NCI-H2029 treated with DMSO at 0.1 percent for 48 hours (cell line): ENCODE measurements at regions not wholly inside any gene's neighbourhood (a gene's known extent, or its start where the extent isn't known, plus 50 kb on each side); places are given as distances from the start of the nearest gene placed in this dataset.
"Not testable (repeated sequence)": the region's sequence is repeated elsewhere in the genome, so short reads cannot be mapped to it uniquely, and the experiment has no call there.

Source experiments
- DNase-seq: peaks from one replicate; lab custom pipeline; 2025; lab: John Stamatoyannopoulos, UW

DNA sequence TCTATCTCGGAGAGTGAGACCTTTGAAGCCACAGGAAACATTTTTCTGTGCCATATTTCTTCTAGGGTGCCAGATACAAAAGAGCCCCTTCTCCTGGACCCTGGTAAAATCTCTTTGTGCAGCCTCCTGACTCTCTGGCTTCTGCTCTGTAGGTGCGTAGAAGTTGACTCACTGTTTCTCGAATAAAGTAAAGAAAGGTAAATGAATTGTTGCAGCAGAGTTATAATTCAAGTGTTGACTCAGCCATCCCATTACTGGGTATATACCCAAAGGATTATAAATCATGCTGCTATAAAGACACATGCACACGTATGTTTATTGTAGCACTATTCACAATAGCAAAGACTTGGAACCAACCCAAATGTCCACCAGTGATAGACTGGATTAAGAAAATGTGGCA is 371.0 kb downstream of the OSTF1 start:
- not testable (repeated sequence) for DNase-seq

DNA sequence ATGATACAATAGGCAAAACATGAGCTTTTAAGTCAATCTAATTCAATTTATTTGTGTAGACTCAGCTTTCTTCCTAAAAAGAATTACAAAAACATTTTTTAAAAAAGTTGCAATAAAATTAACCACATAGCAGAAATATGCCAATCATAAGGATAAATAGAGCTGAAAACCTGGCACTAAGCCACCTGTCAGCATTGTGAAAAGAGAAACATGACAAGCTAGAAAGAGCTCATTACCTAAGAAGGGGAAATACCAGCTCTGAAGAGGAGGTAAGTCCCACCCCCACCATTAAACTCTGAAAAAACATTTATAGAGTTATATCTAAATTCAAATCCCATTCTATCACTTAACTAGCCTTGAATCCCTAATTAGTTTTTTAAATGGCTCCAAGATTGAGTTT is 372.9 kb downstream of the OSTF1 start:
- DNase-seq = no peak

DNA sequence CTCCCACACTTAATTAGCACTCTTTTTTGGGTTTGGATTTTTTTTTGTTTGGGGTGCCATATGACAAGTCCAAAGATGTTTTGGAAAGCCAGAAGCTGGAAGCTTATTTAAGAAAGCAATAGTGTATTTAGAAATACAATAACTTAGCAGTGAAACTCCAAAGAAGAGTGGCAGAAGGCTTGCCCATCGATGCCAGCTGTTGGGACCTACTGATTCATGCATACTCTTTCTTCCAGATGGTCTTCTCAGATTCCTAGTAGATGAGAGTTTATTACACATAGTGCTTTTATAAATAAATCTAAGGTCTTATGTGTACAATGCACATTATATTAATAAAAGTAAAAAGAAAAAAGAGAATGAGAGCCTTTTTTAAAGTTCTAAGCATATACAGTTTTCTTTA is 374.6 kb downstream of the OSTF1 start:
- DNase-seq = no peak

DNA sequence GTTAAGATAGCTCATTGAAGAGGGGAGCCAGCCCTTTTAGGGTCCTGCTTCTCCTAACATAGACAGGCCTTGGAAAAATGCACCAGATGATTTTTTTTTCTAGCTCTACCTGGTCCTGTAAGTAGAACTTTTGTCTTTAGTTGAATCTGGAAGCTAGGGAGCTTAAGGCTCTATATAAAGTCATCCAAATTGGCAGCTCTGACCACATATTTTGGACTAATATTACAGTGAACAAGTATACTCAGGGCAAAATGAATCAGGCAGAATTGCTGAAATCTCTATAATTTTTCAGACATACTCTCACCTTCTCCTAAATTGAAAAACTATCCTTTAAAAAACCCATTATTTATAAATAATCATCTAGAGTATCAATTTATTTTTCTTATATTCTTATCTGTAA is 375.6 kb downstream of the OSTF1 start:
- DNase-seq = no peak

DNA sequence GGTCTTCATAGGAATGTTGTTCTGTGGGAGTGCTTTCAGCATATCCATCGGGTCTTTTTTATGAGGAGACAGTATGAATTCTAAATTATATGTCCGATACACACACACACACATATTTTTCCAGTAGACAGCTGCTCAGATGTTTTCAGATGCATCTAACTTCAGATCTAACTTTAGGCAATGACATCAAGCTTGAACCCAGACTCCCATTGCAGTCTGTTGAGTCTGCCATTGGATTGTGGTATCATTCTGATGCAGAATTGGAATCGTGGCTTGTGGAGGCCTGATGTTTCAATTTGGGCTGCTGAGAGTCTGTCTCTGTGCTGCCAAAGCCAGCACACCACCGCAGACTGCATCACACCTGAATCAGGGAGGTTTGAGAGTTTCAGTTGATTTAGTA is 376.4 kb downstream of the OSTF1 start:
- DNase-seq = no peak

DNA sequence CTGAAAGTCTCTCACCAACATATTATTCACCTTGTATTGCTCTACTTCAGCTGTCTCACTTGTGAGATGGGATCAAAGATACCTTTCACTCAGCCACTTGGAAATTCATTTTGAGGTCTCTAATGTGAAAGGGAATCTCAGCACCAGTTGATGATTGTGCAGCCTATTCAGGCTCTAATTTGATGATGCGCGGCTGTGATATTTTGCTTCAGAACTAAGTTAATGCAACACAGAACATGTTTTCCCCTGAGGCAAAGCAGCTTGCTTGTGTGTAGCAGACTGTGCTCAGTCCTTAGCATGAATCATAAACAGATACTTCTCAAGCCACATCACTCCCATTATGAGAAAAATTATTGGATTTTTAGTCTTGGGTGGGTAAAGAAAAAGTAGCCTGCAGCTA is 378.8 kb downstream of the OSTF1 start:
- no peak for DNase-seq

- DNase-seq = no peak
Observed at GRCh38 chr9:75471549-75472114, 383.3 kb downstream of the OSTF1 start.

DNA sequence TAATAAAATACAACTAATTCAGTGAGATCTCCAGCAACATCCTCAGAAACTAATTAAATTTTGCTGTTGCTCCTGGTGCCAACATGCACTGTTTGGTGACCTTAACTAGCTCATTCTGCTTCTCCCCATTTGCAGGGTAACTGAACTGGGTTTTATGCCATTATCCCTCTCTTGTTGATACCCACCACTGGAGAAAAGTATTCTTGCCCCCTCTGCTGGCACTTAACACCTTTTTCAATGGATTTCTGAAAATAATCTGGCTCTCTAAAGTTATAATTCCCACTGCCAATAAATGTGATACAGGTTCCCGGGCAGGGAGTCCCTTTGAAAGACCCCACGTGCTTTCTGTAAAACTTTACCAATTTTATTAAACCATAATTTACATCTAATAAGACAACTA is 394.3 kb downstream of the OSTF1 start:
- no peak for DNase-seq

DNA sequence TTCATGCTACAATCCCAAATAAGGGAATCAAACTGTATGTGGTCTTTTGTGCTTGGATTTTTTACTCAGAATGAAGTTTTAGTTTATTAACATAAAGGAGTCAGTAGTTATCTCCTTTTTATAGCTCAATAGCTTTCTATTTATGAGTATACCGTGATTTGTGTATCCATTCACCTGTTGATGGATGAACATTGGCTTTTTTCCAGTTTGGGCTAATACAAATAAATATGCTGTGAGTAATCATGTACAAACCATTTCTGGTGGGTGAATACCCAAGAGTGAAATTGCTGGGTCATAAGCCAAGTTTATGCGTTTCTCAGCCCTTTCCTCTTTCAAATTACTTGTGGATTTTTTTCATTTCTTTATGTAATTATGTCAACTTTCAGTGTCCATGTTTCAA is 395.3 kb downstream of the OSTF1 start:
- no peak for DNase-seq

DNA sequence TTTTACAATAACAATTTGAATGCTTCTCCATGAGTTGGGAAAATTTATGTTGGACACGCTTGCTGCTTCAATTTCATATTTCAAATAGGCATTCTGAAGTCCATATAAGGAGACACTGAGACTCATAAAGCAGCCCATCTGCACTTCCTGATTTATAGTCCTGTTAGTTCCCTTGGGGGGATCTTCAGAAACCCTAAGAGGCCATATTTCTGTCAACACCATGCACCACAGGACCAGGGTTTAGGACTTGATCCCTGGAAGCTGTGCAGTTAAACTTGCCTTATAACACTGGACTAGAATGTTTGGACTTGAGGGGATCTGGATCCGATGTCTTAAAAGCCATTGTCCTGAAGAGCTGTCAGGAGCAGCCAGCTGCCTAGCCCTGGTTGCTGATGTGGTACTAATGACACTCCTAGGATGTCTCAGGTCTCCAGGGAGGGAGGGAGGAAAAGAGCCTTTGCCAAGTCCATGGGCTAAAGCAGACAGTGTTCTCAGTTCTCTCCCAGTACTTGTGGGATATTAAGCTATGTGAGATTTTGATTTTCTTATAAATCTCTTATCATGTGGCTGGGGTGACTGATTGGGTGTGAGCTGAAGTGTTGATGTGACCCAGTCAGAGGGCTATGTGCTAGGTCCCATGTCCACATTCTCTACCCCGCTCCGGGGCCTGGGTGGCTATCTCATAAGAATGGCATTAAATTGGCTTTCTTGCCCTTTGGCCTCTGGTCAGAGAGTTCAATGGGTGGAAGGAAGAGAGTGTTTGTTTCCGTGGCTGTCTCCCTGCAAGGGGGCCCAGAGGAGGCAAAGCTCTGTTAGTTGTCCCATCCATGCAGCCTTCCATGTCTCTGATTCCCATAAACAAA is 399.8 kb downstream of the OSTF1 start:
- DNase-seq = no peak

DNA sequence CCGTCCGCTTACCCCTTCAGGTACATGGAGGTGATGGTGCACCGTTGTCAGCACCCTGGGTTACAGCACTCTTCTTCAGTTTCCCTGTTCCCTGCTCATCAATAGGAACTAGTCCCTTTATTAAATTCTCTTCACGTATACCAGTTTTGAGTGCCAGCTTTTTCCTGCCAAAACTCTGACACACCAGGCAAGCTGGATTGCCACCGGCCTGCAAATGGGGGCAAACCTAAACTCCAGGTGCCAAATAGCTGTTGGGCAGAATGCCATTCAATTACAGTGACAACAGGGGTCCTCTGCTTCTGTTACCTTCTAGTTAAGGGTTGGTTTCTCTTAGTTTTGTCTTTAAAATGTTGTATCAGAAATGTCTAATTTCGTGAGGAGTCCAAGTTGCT is 400.4 kb downstream of the OSTF1 start:
- DNase-seq = no peak

- DNase-seq = no peak
Observed at GRCh38 chr9:75490326-75490725, 400.1 kb upstream of the PCSK5 start.

DNA sequence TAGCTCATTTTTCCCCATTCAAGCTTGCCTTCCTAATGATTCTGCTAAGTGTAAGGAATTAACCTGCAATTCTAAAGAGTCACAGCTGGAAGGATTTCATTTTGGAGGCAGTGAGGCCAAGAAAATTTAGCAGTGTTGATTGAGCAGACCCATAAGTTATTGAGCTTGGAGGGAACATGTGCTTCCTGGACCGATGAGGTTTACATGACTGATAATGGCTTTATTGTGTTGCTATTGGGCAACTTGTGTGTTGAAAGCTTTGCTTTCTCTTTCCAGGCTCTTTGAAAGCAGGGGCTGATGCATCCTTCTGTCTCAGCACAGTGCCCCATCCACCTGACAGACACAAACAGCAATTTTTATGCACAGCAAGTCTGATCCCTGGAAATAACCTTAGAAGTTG is 398.9 kb upstream of the PCSK5 start:
- no peak for DNase-seq

DNA sequence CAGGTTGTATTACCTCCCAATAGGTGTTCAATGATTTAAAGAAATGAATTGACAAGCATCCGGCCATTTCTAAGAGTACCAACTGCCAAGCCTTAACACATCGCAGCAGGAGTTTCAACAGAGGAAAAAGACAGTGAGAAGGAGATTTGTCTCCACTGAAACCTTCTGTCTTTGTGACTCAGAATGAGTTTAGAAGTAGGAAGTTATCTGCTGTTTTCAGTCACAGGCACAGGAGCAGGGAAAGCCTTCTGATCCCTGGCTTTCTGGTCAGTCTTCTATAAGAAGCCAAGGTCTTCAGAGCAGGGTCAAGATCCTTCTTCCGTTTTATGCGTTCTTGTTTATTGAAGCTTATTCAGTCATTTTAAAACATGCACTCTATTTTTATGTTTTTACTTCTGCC is 390.7 kb upstream of the PCSK5 start:
- no peak for DNase-seq

- no peak for DNase-seq
Observed at GRCh38 chr9:75500479-75500878, 390.0 kb upstream of the PCSK5 start.

DNA sequence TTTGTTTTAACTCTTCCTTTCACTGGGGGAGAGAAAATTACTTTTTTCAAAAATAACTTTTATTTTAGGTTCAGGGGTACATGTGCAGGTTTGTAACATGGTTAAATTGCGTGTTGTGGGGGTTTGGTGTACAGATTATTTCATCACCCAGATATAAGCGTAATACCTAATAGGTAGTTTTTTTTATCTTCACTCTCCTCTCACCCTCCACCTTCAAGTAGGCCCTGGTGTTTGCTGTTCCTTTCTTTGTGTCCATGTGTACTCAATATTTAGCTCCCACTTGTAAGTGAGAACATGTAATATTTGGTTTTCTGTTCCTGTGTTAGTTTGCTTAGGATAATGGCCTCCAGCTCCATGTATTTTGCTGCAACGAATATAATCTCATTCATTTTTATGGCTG is 389.5 kb upstream of the PCSK5 start:
- DNase-seq = peak; percentile 26

GRCh38 chr9:75504721-75505120 is 385.8 kb upstream of the PCSK5 start:
- no peak for DNase-seq

DNA sequence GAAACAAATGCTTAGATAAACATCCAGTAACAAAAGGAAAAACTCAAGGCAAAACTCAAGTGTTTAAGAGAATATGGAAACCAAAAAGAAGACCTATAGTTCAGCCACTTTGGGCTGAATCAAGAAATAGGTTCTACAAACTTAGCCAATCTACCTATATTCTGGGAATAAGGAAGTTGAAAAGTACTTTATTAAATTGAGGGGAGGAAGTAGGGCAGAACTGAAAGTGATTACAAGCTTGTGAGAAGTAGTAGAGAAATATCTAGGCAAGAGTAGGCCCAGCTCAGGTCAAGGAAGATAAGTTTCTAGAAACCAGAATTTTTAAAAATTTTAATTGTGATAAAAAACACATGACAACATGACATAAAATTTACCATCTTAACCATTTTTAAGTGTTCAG is 384.8 kb upstream of the PCSK5 start:
- no peak for DNase-seq

GRCh38 chr9:75529463-75529862 is 361.0 kb upstream of the PCSK5 start:
- no peak for DNase-seq

- DNase-seq = no peak
Observed at GRCh38 chr9:75531588-75531987, 358.9 kb upstream of the PCSK5 start.

DNA sequence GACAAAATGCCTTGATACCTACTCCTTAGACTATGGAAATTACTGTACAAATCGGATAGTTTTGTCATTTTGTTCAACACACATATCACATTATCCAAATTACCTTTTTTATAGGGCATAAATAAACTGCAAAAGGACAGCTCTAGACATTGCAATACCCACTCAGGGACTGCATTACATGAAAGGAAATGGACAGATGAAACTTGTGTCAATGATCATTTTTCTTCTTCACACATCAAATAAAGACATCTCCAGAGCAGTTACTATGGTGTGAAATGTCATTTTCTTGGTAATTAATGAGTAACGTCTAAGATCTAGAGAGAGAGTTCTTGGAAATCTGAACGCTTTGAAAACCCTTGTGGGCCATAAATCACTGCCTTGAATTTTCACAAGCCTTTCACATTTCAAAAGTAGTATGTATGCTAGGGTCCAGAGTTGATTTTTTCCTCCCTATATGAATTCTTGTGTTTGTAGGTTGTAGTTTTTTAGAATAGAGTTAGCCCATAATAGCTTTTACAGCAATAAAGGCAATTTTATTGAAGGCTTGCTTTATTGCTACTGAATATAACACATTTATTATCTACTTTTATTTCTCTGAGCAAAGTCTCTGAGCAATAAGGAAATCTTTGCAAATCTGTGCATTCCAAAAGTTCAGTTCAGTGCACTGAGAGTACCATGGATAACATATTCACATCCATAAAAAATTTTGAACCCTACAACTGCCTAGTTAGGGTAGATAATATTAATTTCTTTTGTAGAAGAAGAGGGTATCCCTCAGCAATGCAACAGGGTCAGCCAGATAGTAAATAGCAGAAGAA is 358.0 kb upstream of the PCSK5 start:
- DNase-seq = no peak

DNA sequence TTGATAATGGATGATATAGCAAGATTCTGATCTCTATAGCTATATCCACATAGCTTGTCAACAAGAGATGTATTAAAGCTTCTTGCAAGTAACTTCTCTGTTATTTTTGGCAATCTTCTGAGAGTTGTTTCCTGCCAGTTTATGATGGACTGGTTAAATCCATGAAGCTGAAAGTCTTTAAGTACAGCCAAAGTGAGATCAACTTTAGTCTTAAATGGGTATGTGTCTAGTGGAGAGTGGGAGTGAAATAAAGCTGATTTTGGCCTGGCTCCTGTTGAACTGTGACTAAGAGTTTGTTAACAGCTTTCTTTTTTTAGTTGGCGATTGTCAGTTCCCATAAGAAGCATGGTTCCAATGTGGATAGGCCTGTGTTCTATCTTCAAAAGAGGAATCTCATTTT is 350.9 kb upstream of the PCSK5 start:
- no peak for DNase-seq

DNA sequence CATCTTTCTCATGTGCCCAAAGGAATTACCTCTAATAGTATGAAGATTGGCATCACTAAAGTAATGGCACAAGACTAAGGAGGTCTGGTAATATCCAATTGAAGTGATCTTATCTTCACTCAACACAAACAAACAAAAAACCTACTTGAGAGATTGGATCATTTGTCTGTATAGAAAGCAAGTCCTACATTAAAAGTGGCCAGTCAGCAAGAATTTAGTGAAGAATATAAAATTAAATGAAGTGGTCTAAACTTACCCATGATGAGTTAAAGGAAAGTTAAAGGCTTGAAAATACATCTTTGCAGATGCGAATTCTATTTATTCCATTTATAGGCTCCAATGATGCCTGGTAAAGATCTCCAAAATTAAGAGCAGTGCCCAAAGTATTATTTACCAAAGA is 350.3 kb upstream of the PCSK5 start:
- no peak for DNase-seq
